Stomach smooth muscle (tissue), 2 donors: ENCODE measurements at regions not wholly inside any gene's neighbourhood (a gene's known extent, or its start where the extent isn't known, plus 50 kb on each side); places are given as distances from the start of the nearest gene placed in this dataset.

ENCODE experiments used
- H3K27ac ChIP-seq: one replicate; pipeline ENCODE4 v1.7.0; 2013; ENCODE audit warnings: mild to moderate bottlenecking, low read length, inconsistent platforms
- H3K27me3 ChIP-seq, 2 donors: one replicate each; pipeline ENCODE4 v1.7.0; 2013; ENCODE audit warnings: low read length in 2 of 2; ENCODE audit not compliant: insufficient read depth in 2 of 2, control insufficient read depth in 1 of 2
- H3K36me3 ChIP-seq, 2 donors: one replicate each; pipeline ENCODE4 v1.7.0; 2013; ENCODE audit warnings: low read length in 2 of 2; ENCODE audit not compliant: control insufficient read depth in 2 of 2, insufficient read depth in 2 of 2
- H3K4me1 ChIP-seq: one replicate; pipeline ENCODE4 v1.7.0; 2013; ENCODE audit warnings: low read length; ENCODE audit not compliant: control insufficient read depth, insufficient read depth
- H3K4me3 ChIP-seq, 2 donors: one replicate each; pipeline ENCODE4 v1.7.0; 2013; ENCODE audit warnings: low read length in 2 of 2
- H3K9ac ChIP-seq, 2 donors: one replicate each; pipeline ENCODE4 v1.7.0; 2013; ENCODE audit warnings: low read length in 2 of 2, mild to moderate bottlenecking in 1 of 2
- H3K9me3 ChIP-seq, 2 donors: one replicate each; pipeline ENCODE4 v1.7.0; 2013; ENCODE audit warnings: low read length in 2 of 2; ENCODE audit not compliant: control insufficient read depth in 2 of 2
- donor health status: healthy.
- donor health status: Pancreatic carcinoma.

- Histone ChIP-seq H3K27me3 (no peaks in the 10 kb centered on the region), H3K4me3 (no peak overlapping the region), H3K9me3 (no peaks in the 10 kb centered on the region), H3K4me1 (no peaks in the 10 kb centered on the region), H3K36me3 (no peaks in the 10 kb centered on the region), H3K27ac (no peak overlapping the region), H3K9ac (no peak overlapping the region)
Measured at GRCh38 chr4:13957871-13958270, 330.3 kb upstream of the BOD1L1 start.

- no peak overlapping the region for H3K4me3 ChIP-seq
- no peaks in the 10 kb centered on the region for H3K4me1 ChIP-seq
- H3K36me3 ChIP-seq = no peaks in the 10 kb centered on the region
- H3K27ac ChIP-seq = no peak overlapping the region
- H3K9me3 ChIP-seq = no peaks in the 10 kb centered on the region
- no peak overlapping the region for H3K9ac ChIP-seq
- no peaks in the 10 kb centered on the region for H3K27me3 ChIP-seq
Measured at GRCh38 chr4:13963601-13964000, 336.1 kb upstream of the BOD1L1 start.

DNA sequence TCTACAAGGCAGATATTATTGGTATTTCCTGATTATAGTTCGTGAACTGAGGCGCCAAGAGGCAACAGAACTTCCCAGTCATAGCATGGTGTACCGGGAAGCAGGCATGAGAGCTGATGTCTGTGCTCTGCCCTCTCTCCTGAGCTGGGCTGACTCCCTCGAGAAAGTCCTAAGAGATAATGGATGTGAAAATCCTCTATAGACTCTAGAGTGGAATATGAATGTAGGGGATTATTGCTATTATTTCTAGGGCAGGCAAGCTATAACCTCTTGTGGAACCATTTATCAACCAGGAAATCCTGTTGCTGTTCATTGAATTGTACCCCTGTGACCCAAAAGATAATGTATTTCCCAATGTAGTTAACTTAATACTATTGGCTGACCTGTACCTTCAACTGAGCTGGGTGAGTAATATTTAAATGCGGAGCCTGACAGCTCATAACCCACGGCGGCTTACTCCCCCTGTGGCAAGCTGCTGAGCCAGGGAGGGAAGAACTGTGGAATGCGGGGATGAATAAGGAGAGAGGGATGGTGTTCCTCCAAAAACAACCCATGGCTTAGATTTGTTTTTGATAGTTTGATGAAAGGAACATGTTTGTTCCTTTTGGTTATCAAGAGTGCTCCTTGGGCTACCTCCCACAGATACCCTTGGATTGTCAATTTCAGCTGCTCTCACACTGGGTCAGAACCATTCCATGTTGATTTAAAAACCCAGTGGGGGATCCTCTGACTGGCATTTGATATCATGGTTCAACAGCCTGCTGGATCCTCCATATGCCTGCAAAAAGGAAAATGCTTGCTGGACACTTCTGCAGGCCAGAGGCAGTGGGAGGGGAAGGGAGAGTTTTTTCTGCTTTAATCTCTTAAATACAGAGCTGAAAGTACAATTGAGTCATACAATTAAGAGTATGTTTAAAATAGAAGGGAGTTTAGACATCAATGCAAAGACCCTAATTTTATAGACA is 339.0 kb upstream of the BOD1L1 start:
- no peaks in the 10 kb centered on the region for H3K36me3 ChIP-seq

DNA sequence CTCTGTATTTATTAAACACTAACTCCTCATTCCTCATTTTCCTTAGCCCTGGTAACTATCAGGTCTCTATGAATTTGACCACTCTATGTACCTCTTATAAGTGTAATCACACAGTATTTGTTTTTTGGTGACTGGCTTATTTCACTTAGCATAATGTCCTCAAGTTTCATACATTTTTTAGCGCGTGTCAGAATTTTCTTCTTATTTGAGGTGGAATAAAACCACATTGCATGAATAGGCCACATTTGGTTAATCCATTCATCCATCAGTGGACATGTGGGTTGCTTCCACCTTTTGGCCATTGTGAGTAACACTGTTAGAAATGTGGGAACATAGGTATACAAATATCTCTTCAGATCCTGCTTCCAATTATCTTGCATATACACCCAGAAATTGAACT is 341.2 kb upstream of the BOD1L1 start:
- Histone ChIP-seq H3K27me3 (no peaks in the 10 kb centered on the region), H3K4me3 (no peak overlapping the region), H3K9ac (no peak overlapping the region), H3K27ac (no peak overlapping the region), H3K9me3 (no peaks in the 10 kb centered on the region), H3K36me3 (no peaks in the 10 kb centered on the region), H3K4me1 (no peaks in the 10 kb centered on the region)

More for the DNA sequence above, 339.0 kb upstream of the BOD1L1 start:
- no peaks in the 10 kb centered on the region for H3K9me3 ChIP-seq
- no peak overlapping the region for H3K27ac ChIP-seq
- no peaks in the 10 kb centered on the region for H3K27me3 ChIP-seq
- no peaks in the 10 kb centered on the region for H3K4me1 ChIP-seq
- H3K4me3 ChIP-seq = no peak overlapping the region
- H3K9ac ChIP-seq = no peak overlapping the region

GRCh38 chr4:13970349-13970748 is 342.8 kb upstream of the BOD1L1 start:
- no peaks in the 10 kb centered on the region for H3K4me1 ChIP-seq
- H3K27me3 ChIP-seq = no peaks in the 10 kb centered on the region
- H3K9me3 ChIP-seq = no peaks in the 10 kb centered on the region
- H3K36me3 ChIP-seq = no peaks in the 10 kb centered on the region
- H3K27ac ChIP-seq = no peak overlapping the region
- H3K4me3 ChIP-seq = no peak overlapping the region
- H3K9ac ChIP-seq = no peak overlapping the region

DNA sequence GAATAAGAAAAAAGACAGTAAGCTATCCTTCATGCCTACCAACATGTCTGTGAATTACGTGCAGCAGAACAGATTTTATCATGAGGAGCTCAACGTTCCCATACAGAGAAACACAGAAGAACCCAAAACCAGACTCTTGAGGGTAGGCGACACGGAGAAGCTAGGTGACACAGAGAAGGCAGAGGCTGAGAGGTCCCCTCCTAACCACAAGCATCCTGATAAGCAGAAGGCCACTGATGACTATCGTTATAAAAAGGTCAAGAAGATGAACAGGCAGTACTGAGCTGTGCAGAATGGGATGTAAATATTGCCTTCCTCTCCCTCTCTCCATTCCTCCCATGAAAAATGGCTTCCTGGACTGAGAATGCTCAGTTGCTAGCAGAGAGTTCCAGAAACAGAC is 350.2 kb upstream of the BOD1L1 start:
- H3K9ac ChIP-seq = no peak overlapping the region
- H3K4me1 ChIP-seq = no peaks in the 10 kb centered on the region

DNA sequence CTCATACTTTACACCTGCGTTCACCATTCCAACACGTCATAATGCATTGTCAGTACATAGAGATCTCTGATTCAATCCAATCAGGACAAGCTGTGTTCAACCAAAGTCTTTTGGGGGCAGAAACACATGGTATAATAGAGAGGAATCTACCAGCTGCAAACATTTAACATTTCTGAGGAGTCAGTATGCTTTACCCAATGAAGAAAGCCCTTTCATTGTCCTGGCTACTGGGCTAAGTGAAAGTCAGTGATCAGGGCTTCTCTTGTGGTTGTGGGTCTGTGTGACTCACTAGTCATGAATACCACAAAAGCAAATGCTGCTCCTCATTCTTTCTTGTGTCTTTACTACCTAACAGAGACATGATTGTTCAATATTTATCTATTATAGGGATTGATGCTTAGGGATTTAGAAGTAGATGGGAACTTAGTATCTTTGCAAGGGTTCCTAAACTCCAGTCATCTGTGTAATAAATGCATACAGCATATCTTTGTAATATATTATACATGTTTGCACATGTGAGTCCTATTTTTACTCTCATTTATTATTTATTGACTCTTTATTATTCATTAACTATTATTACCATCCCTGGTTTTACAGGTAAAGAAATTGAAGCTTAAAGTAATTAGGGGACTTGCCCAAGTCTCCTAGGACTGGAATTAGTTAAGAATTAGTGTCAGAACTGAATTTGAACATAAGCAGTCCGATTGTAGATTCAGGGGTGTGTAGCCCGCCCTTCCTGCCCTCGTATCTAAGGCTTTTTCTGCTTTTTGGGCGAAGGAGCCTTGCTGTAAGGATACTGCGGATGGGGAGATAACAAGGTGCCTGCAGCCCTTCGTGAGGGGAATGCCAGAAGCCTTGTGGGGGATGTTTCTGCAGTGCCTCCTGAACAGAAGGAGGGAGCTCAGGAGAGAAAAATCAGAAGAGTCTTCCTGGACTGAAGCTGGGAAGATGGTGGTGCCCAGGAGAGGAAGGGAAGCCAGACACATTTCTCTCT is 353.1 kb upstream of the BOD1L1 start:
- H3K4me3 ChIP-seq = no peak overlapping the region

More for the DNA sequence above, 350.2 kb upstream of the BOD1L1 start:
- no peaks in the 10 kb centered on the region for H3K9me3 ChIP-seq
- no peak overlapping the region for H3K27ac ChIP-seq
- no peaks in the 10 kb centered on the region for H3K27me3 ChIP-seq
- H3K36me3 ChIP-seq = no peaks in the 10 kb centered on the region
- no peak overlapping the region for H3K4me3 ChIP-seq

DNA sequence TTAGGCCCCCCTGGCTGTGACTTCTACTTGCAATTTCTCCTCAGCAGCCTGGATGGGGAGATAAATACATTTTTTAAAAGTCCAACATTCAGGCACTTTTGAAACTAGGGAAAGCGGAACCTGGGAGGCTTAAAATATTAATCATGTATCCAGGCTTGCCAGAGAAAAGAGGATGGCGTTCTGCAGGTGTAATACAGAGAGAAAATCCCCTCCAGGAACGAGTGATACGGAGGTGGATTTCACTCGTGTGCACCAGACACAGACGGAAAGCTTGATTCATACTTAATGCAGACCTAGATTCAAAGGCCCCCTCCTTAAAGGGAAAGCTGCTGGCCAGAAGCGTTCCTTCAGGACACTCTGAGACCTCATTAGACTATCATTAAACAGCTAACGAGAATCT is 354.0 kb upstream of the BOD1L1 start:
- Histone ChIP-seq H3K4me3 (no peak overlapping the region), H3K27me3 (no peaks in the 10 kb centered on the region), H3K27ac (no peak overlapping the region), H3K36me3 (no peaks in the 10 kb centered on the region), H3K9ac (no peak overlapping the region), H3K4me1 (peaks cover 5% of the 10 kb centered on the region), H3K9me3 (no peaks in the 10 kb centered on the region)

More for the DNA sequence above, 353.1 kb upstream of the BOD1L1 start:
- no peak overlapping the region for H3K9ac ChIP-seq
- H3K27me3 ChIP-seq = no peaks in the 10 kb centered on the region
- no peak overlapping the region for H3K27ac ChIP-seq
- peaks cover 5% of the 10 kb centered on the region for H3K4me1 ChIP-seq
- H3K36me3 ChIP-seq = no peaks in the 10 kb centered on the region
- no peaks in the 10 kb centered on the region for H3K9me3 ChIP-seq

DNA sequence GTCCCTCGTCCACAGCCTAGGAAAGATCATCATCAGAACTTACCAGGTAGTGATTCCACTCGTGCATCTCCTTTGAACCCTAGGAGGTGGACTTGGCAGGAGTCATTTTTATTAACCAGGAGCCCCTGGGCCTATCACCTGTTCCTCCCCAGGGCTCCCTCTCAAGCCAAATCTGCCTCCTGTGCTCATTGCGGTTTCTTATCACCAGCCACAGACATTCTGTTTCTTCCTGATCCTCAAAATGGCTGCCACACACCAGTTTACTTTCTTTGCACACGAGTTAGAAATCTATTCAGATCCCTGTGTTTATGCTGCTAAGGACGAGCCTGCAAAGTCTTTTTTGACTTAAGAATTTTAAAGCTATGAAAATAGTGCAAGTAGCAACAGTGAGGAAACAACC is 354.5 kb upstream of the BOD1L1 start:
- H3K9ac ChIP-seq = no peak overlapping the region
- peaks cover 5% of the 10 kb centered on the region for H3K4me1 ChIP-seq
- H3K4me3 ChIP-seq = no peak overlapping the region
- no peak overlapping the region for H3K27ac ChIP-seq
- no peaks in the 10 kb centered on the region for H3K9me3 ChIP-seq
- H3K27me3 ChIP-seq = no peaks in the 10 kb centered on the region
- no peaks in the 10 kb centered on the region for H3K36me3 ChIP-seq

DNA sequence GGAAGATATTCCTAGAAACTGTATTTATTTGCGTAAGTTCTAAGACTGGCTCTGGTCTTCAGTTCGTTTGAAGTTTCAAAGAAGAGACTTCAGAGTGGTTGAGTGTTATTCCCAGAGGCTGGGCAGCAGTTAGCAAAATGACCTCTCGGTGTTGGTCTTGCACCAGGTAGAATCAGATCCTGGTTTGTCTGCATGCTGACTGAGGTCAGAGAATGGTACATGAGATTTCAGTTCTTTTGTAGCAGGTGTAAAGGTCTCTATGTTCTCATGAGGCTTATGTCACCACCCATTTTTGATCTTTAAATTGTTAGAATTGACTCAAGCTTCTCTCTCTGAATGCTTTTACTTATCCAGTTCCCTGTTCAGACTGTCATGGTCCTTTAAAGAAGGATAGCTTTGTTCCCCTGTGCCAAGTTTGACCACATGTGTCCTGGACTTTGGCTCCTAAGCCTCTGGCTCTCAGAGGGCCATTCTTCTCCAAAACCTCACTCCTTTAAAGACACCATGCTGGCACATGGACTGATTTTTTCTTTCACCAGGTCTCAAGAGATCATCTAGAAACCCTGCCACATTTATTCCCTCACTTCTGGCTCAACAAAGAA is 355.8 kb upstream of the BOD1L1 start:
- no peak overlapping the region for H3K4me3 ChIP-seq

More for the DNA sequence above, 355.8 kb upstream of the BOD1L1 start:
- H3K9me3 ChIP-seq = no peaks in the 10 kb centered on the region
- no peak overlapping the region for H3K9ac ChIP-seq
- H3K36me3 ChIP-seq = no peaks in the 10 kb centered on the region
- H3K27ac ChIP-seq = no peak overlapping the region
- H3K4me1 ChIP-seq = peaks cover 8% of the 10 kb centered on the region
- H3K27me3 ChIP-seq = no peaks in the 10 kb centered on the region
